GM12878 (cell line): ENCODE measurements at regions not wholly inside any gene's neighbourhood (a gene's known extent, or its start where the extent isn't known, plus 50 kb on each side); places are given as distances from the start of the nearest gene placed in this dataset.

Source experiments
- BCLAF1 ChIP-seq: fragments of 450-650 bp; IDR thresholded peaks from 2 replicates; pipeline ENCODE4 v1.6.1; 2017; ENCODE audit warnings: antibody characterized with exemption, mild to moderate bottlenecking, moderate library complexity
- DPF2 ChIP-seq: fragments of 450-650 bp; IDR thresholded peaks from 2 replicates; pipeline ENCODE4 v1.6.1; 2017; ENCODE audit warnings: mild to moderate bottlenecking
- EGR1 ChIP-seq, 2 experiments: IDR thresholded peaks; 1 replicate in 1 of 2; 2 replicates in 1 of 2; pipeline ENCODE4 v1.6.1; 2011 to 2012; ENCODE audit warnings: low read depth in 2 of 2, low read length in 2 of 2, borderline replicate concordance in 1 of 2, mild to moderate bottlenecking in 1 of 2, moderate library complexity in 1 of 2
- EP300 ChIP-seq, 2 experiments: fragments of 150-350 bp in 1 of 2; IDR thresholded peaks; 2 replicates each; pipeline ENCODE4 v1.6.1; 2011 to 2012; ENCODE audit warnings: low read depth in 2 of 2, low read length in 2 of 2, borderline replicate concordance in 1 of 2, improper control_type of control experiment in 1 of 2, inconsistent platforms in 1 of 2; ENCODE audit not compliant: control insufficient read depth in 1 of 2
- EZH2 ChIP-seq: IDR thresholded peaks from 2 replicates; pipeline ENCODE4 v1.6.1; 2012; ENCODE audit warnings: low read depth, mild to moderate bottlenecking, control low read depth, inconsistent platforms, low read length, borderline replicate concordance; ENCODE audit not compliant: control insufficient read depth
- FOXK2 ChIP-seq: fragments of 450-650 bp; IDR thresholded peaks from 2 replicates; pipeline ENCODE4 v1.6.1; 2017; ENCODE audit warnings: mild to moderate bottlenecking, moderate library complexity
- POLR2A ChIP-seq: IDR thresholded peaks from 2 replicates; pipeline ENCODE4 v1.6.1; 2011; ENCODE audit warnings: low read depth, mild to moderate bottlenecking, low read length
- ZNF274 ChIP-seq: IDR thresholded peaks from one replicate; pipeline ENCODE4 v1.8.0; 2011; ENCODE audit not compliant: insufficient read length, insufficient read depth

- TF ChIP-seq EP300 (IDR thresholded peaks at IDR 0.05; ENCODE audit: borderline replicate concordance in 1 of 2, control insufficient read depth in 1 of 2, low read depth in 2 of 2, low read length in 2 of 2), result no peak
- no peak for TF ChIP-seq EGR1 (IDR thresholded peaks at IDR 0.05; ENCODE audit: borderline replicate concordance in 1 of 2, low read depth in 2 of 2, low read length in 2 of 2)
- no peak for TF ChIP-seq ZNF274
- no peak for TF ChIP-seq BCLAF1
- no peak for TF ChIP-seq FOXK2
- no peak for TF ChIP-seq POLR2A
- TF ChIP-seq EZH2, result no peak
- no peak for TF ChIP-seq DPF2
Measured at GRCh38 chr10:43904301-43904700, 255.6 kb upstream of the ZNF32 start.
